Islet precursor cell (in vitro differentiated cells): ENCODE measurements at regions not wholly inside any gene's neighbourhood (a gene's known extent, or its start where the extent isn't known, plus 50 kb on each side); places are given as distances from the start of the nearest gene placed in this dataset.

Source experiments
- DNase-seq: peaks from one replicate; pipeline ENCODE4 v3.0.0-alpha.2; 2018

GRCh38 chr5:57863661-57864060 is 381.1 kb upstream of the ACTBL2 start:
- peak; percentile 87 for DNase-seq

DNA sequence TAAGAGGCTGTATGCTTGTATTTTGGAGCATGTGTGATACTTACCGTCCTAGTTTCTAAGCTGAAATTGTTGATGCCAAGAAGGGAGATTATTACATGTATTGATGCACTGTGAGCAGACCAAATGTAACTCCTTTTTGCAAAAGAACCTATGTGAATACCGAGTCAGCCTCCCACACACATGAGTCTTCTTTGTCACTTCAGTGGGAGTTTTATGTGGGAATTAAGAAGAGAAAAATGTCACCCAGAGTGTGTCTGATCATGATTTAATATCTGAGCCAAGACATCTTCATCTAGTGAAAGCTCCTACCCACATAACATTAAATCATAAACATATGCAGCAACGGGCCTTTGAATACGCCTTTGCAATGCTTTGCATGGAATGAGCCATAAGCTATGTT is 380.3 kb upstream of the ACTBL2 start:
- DNase-seq = no peak

DNA sequence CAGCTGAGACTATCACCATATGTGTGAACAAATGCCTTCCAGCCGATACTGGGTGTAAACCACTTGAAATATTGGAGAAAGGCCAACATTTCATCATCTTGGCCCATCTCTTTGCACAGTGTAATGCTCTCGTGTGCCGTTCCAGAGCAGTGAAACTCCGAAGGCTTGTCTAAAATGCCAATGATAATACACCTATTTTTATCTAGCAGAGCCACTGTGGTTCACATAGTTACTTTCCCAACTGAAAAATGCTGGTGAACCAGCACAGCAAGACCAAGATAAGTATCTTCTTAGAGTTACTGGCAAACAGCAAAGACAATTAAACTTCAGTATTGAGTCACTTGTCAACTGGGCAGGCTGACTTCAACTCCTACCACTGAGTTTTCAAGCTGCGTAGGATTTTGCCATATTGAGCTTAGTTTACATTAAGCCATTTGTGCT is 379.9 kb upstream of the ACTBL2 start:
- DNase-seq = peak; percentile 76

DNA sequence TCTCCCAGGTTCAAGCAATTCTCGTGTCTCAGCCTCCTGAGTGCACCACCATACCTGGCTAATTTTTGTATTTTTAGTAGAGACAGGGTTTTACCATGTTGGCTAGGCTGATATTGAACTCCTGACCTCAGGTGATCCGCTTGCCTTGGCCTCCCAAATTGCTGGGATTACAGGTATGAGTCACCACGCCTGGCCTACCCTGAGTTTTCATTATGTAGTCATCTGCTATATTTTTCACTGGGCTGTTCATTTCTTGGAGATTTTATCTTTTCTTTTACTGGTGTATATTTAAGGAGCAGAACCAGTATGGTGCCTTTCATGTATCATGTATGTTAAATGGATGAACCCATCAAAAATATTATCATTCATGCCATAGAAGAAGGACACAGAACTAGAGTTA is 377.0 kb upstream of the ACTBL2 start:
- DNase-seq = no peak

- no peak for DNase-seq
Observed at GRCh38 chr5:57858905-57859304, 376.3 kb upstream of the ACTBL2 start.

GRCh38 chr5:57857696-57858095 is 375.1 kb upstream of the ACTBL2 start:
- DNase-seq = no peak

- no peak for DNase-seq
Observed at GRCh38 chr5:57855831-57856230, 373.2 kb upstream of the ACTBL2 start.

DNA sequence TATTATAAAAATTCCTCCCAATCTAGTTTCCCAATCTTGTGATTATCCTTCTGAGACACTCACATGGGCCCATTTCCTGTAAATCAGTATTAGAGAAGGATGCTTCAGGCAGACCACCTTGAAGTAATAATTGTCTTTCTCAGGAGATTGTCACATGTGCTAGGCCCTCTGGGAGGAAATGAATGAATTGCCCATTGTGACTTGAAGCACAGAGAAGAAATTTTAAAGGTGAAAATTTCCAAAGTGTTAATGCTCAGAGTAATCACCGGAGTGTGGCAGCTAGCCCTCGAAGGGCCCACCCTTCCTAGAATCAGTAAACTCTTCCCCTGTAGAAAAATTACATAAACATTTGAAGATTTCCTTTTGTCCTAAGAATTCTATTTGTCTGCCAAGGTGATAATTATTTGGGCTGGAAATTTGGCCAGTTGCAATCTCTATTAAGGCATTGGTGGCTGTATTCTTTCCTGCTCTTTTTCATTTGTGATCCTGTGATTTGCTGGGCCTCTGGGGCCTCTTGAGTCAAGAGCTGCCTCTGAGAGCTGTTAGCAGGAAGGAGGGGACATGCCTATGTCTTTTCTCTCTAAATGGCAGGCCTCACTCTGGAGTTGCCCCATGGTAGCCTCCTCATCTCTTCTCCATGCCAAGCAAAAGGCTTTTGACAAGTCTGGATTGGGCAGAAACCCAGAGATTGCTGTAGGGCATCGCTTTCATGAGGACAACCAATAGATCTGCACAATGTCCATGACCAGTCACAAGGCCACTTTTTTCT is 371.5 kb upstream of the ACTBL2 start:
- no peak for DNase-seq

DNA sequence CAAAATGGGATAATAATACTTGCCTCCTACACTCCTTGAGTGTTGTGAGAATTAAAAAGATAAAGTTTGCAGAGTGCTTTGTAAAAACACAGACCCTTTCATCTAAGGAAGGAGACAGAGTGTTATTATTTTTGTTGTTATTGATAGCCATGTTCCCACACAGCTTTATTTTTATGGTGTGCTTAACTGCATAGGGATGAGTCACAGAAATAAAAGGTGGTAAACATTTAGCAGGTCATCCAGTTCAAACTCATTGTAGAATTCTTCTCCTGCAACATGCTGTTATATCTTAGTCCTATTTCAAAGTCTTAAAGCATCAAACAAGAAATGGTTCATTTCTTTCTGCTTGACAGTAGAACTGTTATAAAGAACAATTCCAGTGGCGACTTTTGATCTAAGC is 367.5 kb upstream of the ACTBL2 start:
- DNase-seq = no peak

DNA sequence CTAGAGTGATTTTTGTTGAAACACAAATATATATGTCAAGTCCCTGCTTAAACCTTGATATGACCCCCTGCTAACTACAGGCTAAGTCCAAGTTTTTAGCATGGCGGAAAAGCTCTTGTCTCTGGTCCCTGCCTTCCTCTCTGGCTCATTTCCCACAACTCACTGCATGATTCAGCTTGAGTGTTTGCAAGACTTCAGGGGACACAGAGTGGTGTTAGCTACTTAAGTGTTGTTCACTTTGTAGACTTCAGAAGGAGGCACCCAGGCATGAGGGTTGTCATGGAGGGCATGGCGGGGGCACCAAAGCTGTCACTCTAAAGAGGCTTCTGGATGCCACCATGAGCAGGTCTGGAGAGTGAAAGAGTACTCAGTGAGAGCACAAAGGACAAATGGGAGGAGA is 362.4 kb upstream of the ACTBL2 start:
- no peak for DNase-seq

GRCh38 chr5:57844410-57844809 is 361.8 kb upstream of the ACTBL2 start:
- no peak for DNase-seq

DNA sequence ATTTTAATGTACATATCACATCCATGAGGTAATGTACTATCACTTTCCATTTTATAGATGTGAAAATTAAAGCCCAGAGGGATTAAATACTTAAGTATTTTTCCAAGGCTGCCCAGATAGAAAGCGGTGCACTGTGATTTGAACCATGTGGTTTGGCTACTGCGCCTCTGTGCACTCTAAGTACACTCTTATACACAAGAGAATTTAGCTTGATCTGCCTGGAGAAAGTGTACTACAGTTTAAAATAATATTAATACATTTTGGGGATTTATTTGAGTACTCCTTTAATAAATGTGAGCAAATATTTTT is 360.4 kb upstream of the ACTBL2 start:
- DNase-seq = no peak

DNA sequence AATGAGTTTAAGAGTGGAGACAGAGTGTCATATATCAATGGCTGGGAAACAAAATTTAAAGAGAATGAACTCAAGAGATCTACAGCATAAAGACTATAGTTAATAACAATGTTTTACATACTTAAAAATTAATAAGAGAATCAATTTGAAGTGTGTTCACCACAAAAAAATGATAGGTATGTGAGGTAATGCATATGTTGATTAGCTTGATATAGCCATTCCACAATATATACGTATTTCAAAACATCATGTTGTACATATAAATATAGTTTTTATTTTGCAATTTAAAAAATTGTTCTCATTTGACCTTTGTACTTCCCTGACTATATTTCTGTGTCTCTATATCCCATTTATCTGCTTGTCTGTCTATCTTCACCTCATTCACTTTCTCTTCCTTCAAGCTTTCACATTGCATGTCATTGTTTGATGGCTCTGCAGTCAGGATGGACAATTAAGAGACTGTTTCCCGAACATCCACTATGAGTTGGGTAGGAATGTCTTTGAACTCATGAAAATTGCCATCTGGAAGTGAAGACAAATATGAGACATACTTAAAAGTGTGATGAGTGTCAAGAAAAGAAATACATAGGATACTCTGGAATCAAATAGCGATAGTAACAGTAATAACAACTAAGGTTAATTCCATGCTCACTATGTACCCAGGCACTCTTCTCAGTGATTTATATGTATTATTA is 359.9 kb upstream of the ACTBL2 start:
- DNase-seq = no peak

- peak; percentile 94 for DNase-seq
Observed at GRCh38 chr5:57841676-57842363, 359.2 kb upstream of the ACTBL2 start.

DNA sequence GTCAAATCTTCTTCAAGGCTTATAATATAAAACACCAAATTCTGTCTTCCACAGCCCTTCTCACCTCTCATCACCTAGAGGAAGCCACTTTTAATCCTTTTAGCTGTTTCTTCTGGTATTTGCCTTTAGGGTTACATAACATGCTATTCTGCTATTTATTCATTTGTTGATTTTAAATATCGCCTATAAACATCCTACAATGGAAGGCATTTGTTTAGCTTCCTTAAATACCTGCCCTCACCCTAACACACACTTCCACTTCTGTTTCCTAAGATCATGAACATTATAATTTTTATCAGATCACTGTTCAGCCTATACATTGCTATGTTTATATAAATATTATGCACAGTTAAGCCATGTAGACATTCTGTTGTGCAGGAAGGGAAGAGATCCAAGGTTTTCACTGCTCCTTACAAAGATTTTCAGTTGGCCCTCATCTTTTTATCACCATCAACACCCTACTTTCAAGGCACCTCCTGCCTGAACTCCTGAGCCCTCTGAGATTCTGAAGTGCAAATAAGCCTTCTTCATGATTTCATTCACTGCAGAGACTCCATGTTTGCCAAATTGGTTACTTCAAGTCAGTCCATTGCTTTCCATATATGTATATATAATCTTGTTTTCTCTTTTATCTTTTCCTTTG is 356.9 kb upstream of the ACTBL2 start:
- no peak for DNase-seq

GRCh38 chr5:57839025-57839424 is 356.4 kb upstream of the ACTBL2 start:
- no peak for DNase-seq

GRCh38 chr5:57836921-57837320 is 354.3 kb upstream of the ACTBL2 start:
- no peak for DNase-seq

DNA sequence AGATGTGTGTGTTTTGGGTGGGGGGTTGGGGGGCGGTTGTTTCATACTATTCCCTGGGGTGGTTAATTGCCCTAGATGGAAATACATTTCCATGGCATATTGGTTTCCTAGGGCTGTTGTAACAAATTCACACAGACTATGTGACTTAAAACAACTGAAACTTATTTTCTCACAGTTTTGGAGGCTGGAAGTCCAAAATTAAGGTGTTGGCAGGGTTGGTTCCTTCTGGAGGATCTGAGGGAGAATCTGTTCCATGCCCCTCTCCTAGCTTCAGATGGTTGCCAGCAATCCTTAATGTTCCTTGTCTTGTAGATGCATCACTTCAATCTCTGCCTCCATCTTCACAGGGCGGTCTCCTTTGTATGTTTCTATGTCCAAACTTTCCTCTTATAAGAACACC is 353.7 kb upstream of the ACTBL2 start:
- DNase-seq = no peak

DNA sequence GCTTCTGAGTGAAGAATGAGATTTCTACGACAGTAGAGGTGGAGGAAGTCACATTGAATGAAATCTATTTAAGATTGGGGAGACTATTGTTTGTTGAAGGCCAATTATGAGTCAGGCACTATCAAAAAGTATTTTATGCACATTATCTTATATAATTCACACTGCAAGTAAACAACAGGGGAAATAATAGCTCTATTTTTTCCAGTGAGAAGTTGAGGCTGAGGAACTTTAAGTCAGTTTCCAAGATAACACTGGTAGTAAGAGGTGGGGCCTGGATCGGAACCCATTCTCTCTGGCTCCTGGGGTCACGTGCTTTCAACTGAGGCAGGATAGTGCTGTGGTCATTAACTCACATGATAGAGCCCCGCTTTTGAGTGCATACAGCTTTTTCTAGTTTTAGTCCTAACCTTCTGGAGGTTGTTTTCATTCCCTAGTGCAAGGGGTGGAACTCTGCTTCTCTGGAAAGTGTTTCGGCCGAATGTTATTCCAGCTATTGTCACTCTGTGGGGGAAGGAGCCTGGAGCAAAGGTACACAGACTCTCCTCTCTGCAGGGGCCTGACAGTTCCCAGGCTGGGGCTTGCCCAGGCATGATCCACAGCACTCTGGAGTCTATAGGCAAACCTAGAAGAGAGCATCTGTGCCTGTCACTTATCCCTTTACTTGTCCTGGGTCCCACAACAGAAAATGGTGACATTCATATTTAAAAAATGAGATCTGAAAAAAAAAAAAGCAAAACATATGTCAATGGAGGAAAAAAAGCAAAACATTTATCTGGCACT is 352.4 kb upstream of the ACTBL2 start:
- peak; percentile 90 for DNase-seq

DNA sequence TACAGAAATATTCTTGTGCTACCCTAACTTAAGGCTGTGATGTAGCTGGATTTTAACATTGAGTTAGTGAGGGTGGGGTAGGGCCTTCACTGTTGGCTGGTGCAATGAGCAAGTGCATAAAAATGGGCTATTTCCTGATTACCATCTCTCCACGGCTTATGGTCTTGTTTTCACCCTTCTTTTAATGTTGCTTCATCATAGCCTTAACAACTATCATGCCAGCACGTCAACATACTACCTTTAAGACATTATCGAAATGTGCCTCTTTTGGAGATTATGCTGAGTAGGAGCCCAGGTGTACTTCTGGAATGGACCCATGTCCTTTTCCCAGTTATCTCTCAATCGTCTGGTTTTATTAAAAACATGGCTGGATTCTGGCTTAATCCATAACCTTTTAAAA is 350.9 kb upstream of the ACTBL2 start:
- no peak for DNase-seq

DNA sequence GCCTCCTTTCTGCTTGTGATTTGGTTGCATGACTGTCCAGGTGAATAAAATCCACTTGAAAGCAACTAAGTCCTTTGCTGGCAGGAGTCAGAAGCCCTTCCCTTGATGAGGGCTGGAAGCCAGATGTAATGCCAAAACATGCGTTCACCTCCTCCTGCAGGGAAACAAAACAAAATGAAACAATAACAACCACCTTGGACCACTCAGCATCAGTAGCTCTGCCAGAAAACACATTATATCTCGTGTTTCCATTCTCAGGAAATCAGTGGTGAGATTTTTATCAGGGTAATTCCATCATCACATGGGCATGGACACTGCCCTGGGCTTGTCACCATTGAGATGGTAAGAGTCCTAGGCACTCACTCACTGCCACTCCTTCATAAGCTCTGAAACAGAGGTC is 350.3 kb upstream of the ACTBL2 start:
- DNase-seq = no peak

GRCh38 chr5:57831932-57832331 is 349.3 kb upstream of the ACTBL2 start:
- no peak for DNase-seq

GRCh38 chr5:57831090-57831489 is 348.5 kb upstream of the ACTBL2 start:
- DNase-seq = no peak
